ENCODE measurements at regions not wholly inside any gene's neighbourhood (a gene's known extent, or its start where the extent isn't known, plus 50 kb on each side); places are given as distances from the start of the nearest gene placed in this dataset.

DNA sequence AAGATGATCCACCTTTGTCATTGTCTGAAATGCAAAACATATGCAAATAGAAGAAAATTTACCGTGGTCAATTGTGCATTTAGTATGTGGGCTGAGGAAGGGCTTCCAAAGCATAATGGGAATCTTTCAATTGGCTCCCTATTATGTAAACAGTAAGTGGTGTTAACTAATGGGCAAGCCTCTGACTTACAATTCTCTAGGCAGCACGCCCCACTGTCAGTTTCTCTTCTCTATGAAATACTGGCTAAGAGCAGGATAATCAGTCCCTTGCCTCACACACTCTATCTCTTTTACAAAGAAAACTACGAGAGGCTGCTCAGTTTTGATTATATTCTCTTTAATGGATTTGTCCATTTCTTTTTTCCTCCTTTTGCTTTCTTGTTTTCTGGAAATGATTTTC, 1272.6 kb downstream of the PCDH19 start:
- ATAC-seq (no peak), DNase-seq (ENCODE audit: low spot score) (peak; percentile 2)
- Histone ChIP-seq H3K4me3 (no peak overlapping the region), H3K27ac (ENCODE audit: low read depth) (no peak overlapping the region), H3K27me3 (ENCODE audit: insufficient read depth) (no peaks in the 10 kb centered on the region), H3F3A (replicated peaks; ENCODE audit: low read depth) (no peaks in the 10 kb centered on the region), H3K4me2 (no peak overlapping the region), H3K36me3 (ENCODE audit: insufficient read depth) (no peaks in the 10 kb centered on the region), H2AFZ (no peak overlapping the region), H4K20me1 (replicated peaks; ENCODE audit: insufficient read depth) (no peaks in the 10 kb centered on the region), H3K4me1 (ENCODE audit: insufficient read depth) (no peaks in the 10 kb centered on the region), H3K9me2 (ENCODE audit: insufficient read depth) (no peaks in the 10 kb centered on the region), H3K79me2 (replicated peaks; ENCODE audit: insufficient read depth) (no peaks in the 10 kb centered on the region)
- TF ChIP-seq, protein P1, sequence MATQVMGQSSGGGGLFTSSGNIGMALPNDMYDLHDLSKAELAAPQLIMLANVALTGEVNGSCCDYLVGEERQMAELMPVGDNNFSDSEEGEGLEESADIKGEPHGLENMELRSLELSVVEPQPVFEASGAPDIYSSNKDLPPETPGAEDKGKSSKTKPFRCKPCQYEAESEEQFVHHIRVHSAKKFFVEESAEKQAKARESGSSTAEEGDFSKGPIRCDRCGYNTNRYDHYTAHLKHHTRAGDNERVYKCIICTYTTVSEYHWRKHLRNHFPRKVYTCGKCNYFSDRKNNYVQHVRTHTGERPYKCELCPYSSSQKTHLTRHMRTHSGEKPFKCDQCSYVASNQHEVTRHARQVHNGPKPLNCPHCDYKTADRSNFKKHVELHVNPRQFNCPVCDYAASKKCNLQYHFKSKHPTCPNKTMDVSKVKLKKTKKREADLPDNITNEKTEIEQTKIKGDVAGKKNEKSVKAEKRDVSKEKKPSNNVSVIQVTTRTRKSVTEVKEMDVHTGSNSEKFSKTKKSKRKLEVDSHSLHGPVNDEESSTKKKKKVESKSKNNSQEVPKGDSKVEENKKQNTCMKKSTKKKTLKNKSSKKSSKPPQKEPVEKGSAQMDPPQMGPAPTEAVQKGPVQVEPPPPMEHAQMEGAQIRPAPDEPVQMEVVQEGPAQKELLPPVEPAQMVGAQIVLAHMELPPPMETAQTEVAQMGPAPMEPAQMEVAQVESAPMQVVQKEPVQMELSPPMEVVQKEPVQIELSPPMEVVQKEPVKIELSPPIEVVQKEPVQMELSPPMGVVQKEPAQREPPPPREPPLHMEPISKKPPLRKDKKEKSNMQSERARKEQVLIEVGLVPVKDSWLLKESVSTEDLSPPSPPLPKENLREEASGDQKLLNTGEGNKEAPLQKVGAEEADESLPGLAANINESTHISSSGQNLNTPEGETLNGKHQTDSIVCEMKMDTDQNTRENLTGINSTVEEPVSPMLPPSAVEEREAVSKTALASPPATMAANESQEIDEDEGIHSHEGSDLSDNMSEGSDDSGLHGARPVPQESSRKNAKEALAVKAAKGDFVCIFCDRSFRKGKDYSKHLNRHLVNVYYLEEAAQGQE (IDR thresholded peaks at IDR 0.05; ENCODE audit: unreplicated experiment), result no peak
- TF ChIP-seq EZH2phosphoT487 (IDR thresholded peaks at IDR 0.05; ENCODE audit: unreplicated experiment), result no peak
- no peak for TF ChIP-seq NANOG (IDR thresholded peaks at IDR 0.05; ENCODE audit: borderline replicate concordance)
- TF ChIP-seq, protein P2, sequence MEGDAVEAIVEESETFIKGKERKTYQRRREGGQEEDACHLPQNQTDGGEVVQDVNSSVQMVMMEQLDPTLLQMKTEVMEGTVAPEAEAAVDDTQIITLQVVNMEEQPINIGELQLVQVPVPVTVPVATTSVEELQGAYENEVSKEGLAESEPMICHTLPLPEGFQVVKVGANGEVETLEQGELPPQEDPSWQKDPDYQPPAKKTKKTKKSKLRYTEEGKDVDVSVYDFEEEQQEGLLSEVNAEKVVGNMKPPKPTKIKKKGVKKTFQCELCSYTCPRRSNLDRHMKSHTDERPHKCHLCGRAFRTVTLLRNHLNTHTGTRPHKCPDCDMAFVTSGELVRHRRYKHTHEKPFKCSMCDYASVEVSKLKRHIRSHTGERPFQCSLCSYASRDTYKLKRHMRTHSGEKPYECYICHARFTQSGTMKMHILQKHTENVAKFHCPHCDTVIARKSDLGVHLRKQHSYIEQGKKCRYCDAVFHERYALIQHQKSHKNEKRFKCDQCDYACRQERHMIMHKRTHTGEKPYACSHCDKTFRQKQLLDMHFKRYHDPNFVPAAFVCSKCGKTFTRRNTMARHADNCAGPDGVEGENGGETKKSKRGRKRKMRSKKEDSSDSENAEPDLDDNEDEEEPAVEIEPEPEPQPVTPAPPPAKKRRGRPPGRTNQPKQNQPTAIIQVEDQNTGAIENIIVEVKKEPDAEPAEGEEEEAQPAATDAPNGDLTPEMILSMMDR (conservative IDR thresholded peaks at IDR 0.05; ENCODE audit: low read depth in 2 of 2), result no peak
- TF ChIP-seq ZNF331 (CRISPR knock-in tag; IDR thresholded peaks at IDR 0.05; ENCODE audit: low read depth), result no peak
- TF ChIP-seq EZH2 (IDR thresholded peaks at IDR 0.05; ENCODE audit: low read depth, unreplicated experiment), result no peak
- no peak for TF ChIP-seq ZNF114 (CRISPR knock-in tag; IDR thresholded peaks at IDR 0.05)
- no peak for TF ChIP-seq JUNB (IDR thresholded peaks at IDR 0.05; ENCODE audit: unreplicated experiment)
- Mint-ChIP-seq H3K27ac (no peak overlapping the region), H3K9me3 (no peaks in the 10 kb centered on the region), H3K4me3 (no peak overlapping the region), H3K4me1 (peaks cover 10% of the 10 kb centered on the region; the same call in 2 of the 3 replicates), H3K36me3 (ENCODE audit: low read depth) (no peaks in the 10 kb centered on the region), H3K27me3 (ENCODE audit: insufficient read depth, low read depth, poor library complexity) (no peaks in the 10 kb centered on the region)

DNA sequence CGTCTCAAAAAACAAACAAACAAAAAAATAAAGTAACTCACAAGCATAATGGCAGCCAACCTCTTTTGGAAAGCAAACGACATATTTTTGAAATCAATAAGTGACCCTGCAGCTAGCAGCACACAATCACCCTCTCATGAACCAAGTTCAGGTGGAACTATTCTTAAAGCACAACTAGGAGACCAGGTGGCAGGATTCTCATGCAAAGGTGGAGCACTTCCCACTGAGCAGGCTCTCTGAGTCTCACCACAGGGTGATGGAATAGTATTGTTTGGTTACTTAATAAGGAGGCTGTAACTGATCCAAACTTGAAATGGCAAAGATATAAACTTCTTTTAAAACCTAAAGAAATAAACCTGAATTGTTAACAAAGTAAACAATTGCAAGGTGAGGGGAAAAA, 1293.1 kb downstream of the PCDH19 start:
- Histone ChIP-seq H3K4me3 (no peak overlapping the region), H3K4me1 (ENCODE audit: insufficient read depth) (no peaks in the 10 kb centered on the region), H3K79me2 (replicated peaks; ENCODE audit: insufficient read depth) (no peaks in the 10 kb centered on the region), H3K27me3 (ENCODE audit: insufficient read depth) (no peaks in the 10 kb centered on the region), H3K9me2 (ENCODE audit: insufficient read depth) (no peaks in the 10 kb centered on the region), H3K27ac (ENCODE audit: low read depth) (no peak overlapping the region; the same call in 1 of the 2 replicates), H3K36me3 (ENCODE audit: insufficient read depth) (no peaks in the 10 kb centered on the region), H2AFZ (no peak overlapping the region), H3K4me2 (peak overlapping the region; percentile 27; the same call in 1 of the 2 replicates), H3F3A (replicated peaks; ENCODE audit: low read depth) (no peaks in the 10 kb centered on the region), H4K20me1 (replicated peaks; ENCODE audit: insufficient read depth) (no peaks in the 10 kb centered on the region)
- ATAC-seq, result peak; percentile 84
- Mint-ChIP-seq H3K36me3 (ENCODE audit: low read depth) (no peaks in the 10 kb centered on the region), H3K4me1 (peaks cover 11% of the 10 kb centered on the region; the same call in 2 of the 3 replicates), H3K9me3 (no peaks in the 10 kb centered on the region), H3K27ac (peak overlapping the region; percentile 80; the same call in 1 of the 2 replicates), H3K4me3 (no peak overlapping the region), H3K27me3 (ENCODE audit: insufficient read depth, low read depth, poor library complexity) (no peaks in the 10 kb centered on the region)
- peak; percentile 24 for DNase-seq (ENCODE audit: low spot score)
- TF ChIP-seq NANOG (IDR thresholded peaks at IDR 0.05; ENCODE audit: borderline replicate concordance), result no peak
- no peak for TF ChIP-seq STAT1 (IDR thresholded peaks at IDR 0.05; ENCODE audit: unreplicated experiment)
- TF ChIP-seq, protein P2 (conservative IDR thresholded peaks at IDR 0.05; ENCODE audit: low read depth in 2 of 2), result no peak
- TF ChIP-seq CREB1 (CRISPR knock-in tag; IDR thresholded peaks at IDR 0.05; ENCODE audit: low read depth), result no peak
- no peak for TF ChIP-seq ZNF331 (CRISPR knock-in tag; IDR thresholded peaks at IDR 0.05; ENCODE audit: low read depth)
- TF ChIP-seq EZH2 (IDR thresholded peaks at IDR 0.05; ENCODE audit: low read depth, unreplicated experiment), result no peak
- TF ChIP-seq, protein P1 (IDR thresholded peaks at IDR 0.05; ENCODE audit: unreplicated experiment), result no peak
- TF ChIP-seq, protein P3, sequence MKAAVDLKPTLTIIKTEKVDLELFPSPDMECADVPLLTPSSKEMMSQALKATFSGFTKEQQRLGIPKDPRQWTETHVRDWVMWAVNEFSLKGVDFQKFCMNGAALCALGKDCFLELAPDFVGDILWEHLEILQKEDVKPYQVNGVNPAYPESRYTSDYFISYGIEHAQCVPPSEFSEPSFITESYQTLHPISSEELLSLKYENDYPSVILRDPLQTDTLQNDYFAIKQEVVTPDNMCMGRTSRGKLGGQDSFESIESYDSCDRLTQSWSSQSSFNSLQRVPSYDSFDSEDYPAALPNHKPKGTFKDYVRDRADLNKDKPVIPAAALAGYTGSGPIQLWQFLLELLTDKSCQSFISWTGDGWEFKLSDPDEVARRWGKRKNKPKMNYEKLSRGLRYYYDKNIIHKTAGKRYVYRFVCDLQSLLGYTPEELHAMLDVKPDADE (IDR thresholded peaks at IDR 0.05), result no peak
- no peak for TF ChIP-seq JUNB (IDR thresholded peaks at IDR 0.05; ENCODE audit: unreplicated experiment)
- no peak for TF ChIP-seq POLR2AphosphoS5 (IDR thresholded peaks at IDR 0.05; ENCODE audit: low read depth)

All from GM23338 (cell line).